KBM-7 (cell line): ENCODE measurements at regions not wholly inside any gene's neighbourhood (a gene's known extent, or its start where the extent isn't known, plus 50 kb on each side); places are given as distances from the start of the nearest gene placed in this dataset.
A peak's percentile ranks its signal among the peaks of the same experiment; 100 is the strongest.
"Not testable (repeated sequence)": the region's sequence is repeated elsewhere in the genome, so short reads cannot be mapped to it uniquely, and the experiment has no call there.

ENCODE experiments used
- DNase-seq: peaks from one replicate; pipeline ENCODE4 v3.0.0-alpha.2; 2015
- in situ Hi-C: fragments of 300-500 bp; cut with MboI; formaldehyde crosslinking; loops from 2 replicates; pipeline ENCODE4 v1.14.3; 2020; ENCODE audit warnings: low sequenced_read_pairs, low pct_unique_long_range_greater_than_20kb, mixed read lengths

- in situ Hi-C loops: no loop called here
- DNase-seq: no peak
Measured at GRCh38 chr12:102676812-102677211, 196.4 kb upstream of the IGF1 start.

DNA sequence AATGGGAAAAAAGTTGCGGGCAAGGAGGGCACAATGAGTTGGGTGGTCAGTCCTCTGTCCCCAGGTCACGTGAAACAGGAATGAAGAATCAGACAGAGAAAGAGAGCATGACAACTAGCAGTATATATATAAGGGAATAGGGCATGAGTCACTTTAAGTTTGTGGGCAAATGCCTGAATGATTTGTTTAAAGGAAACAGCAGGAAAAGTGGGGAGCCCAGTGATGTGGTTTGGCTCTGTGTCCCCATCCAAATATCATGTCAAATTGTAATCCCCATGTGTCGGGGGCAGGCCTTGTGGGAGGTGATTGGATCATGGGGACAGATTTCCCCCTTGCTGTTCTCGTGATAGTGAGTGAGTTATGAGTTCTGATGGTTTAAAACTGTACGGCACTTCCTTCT, 195.3 kb upstream of the IGF1 start:
- in situ Hi-C loops: no loop called here
- DNase-seq: no peak

DNA sequence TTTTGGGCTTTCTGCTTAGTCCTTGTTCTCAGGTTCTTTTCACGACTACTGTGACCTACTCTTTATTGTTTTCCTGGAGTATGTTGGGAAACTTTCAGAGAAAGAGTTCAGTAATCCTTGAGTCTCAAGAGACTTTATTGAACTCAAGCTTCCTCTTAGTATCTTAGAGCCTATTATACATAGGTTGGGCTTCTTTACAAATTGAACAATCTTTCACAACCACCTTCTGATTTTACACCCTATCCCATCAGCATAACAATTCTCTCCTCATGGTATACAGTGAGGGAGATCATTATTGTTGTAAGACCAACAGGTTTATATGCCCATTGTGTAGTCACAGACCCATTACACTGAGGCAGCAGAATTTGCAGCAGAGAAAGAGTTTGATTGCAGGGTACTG, 193.2 kb upstream of the IGF1 start:
- in situ Hi-C loops: no loop called here
- DNase-seq: no peak

- DNase-seq, in situ Hi-C loops: not testable (repeated sequence)
Measured at GRCh38 chr12:102672212-102672611, 191.8 kb upstream of the IGF1 start.

- no peak for DNase-seq
- in situ Hi-C loops: no loop called here
Measured at GRCh38 chr12:102669056-102669455, 188.7 kb upstream of the IGF1 start.

- in situ Hi-C loops, DNase-seq: not testable (repeated sequence)
Measured at GRCh38 chr12:102666176-102666575, 185.8 kb upstream of the IGF1 start.

GRCh38 chr12:102659200-102659911, 179.0 kb upstream of the IGF1 start:
- peak; percentile 8 for DNase-seq
- in situ Hi-C loops: no loop called here

DNA sequence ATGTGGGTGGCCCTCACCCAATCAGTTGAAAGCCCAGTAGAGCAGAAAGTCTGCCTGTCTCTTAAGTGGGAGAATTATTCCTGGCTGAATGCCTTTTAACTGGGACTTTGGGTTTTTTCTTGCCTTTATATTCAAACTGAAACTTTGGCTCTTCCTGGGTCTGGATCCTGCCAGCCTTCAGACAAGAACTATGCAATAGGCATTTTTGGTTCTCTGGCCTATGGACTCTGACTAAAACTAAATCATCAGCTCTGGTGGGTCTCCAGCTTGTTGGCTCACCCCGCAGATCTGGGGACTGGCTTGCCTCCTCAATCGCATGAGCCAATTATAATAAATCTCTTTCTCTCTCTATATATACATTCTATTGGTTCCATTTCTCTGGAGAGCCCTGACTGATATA, 173.0 kb upstream of the IGF1 start:
- no peak for DNase-seq

GRCh38 chr12:102652645-102653313, 172.4 kb upstream of the IGF1 start:
- in situ Hi-C loops: no loop called here

More for the DNA sequence above, 173.0 kb upstream of the IGF1 start:
- in situ Hi-C loops: no loop called here

GRCh38 chr12:102645968-102646367, 165.6 kb upstream of the IGF1 start:
- in situ Hi-C loops: no loop called here
- no peak for DNase-seq

More at GRCh38 chr12:102652645-102653313, 172.4 kb upstream of the IGF1 start:
- DNase-seq: no peak

DNA sequence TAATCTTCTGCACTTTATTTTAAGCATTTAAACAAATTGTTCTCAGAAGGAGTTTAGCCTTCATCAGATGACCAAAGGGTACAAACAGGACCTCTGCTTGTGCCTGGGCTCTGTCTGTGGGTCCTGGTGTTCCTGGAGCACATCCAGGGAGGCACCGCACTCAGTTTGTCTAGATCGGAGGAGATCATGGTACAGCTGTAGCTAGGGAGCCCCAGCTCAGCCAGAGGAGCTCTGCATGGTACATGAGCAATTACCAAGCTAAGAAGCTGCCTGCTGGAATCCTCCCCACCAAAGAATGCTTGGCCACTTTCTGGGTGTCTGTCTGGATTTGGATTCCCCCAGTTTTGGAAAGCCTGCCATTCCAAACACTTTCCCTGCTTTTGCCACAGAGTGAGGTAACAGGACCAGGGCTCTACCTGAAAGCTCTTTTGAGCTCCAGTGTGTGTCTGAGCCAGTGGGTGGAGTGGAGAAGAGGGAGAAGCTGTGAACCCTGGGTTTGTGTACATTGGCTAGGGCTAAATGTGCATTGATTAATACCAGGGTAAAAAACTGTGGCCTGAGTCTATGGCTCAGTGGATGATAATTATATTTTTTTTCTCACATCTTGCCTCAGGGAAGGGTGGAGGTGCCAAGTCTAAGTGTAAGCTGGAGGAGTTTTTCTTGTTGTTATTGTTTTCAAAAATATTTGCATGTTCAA, 163.7 kb upstream of the IGF1 start:
- in situ Hi-C loops: no loop called here
- DNase-seq: no peak

DNA sequence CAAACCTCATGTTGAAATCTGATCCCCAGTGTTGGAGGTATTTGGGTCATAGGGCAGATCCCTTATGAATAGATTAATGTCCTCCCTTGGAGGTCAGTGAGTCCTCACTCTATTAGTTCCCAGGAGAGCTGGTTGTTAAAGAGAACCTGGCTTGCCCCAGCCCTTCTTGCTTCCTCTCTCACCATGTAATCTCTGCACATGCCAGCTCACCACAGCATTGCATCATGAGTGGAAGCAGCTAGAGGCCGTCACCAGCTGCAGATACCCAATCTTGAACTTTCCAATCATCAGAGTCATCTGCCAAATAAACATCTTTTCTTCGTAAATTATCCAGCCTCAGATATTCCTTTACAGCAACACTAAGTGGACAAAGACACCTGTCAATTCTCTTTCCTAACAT, 161.8 kb upstream of the IGF1 start:
- DNase-seq: no peak
- in situ Hi-C loops: no loop called here

DNA sequence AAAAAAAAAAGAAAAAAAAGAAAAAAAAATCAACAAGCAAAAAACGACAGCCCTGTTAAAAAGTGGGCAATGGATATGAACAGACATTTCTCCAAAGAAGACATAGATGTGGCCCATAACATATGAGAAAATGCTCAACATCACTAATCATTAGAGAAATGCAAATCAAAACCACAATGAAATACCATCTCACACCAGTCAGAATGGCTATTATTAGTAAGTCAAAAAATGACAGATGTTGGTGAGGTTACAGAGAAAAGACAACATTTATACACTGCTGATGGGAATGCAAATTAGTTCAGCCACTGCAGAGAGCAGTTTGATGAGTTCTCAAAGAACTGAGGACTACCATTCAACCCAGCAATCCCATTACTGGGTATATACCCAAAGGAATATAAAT, 160.3 kb upstream of the IGF1 start:
- DNase-seq, in situ Hi-C loops: not testable (repeated sequence)

GRCh38 chr12:102638777-102639176, 158.4 kb upstream of the IGF1 start:
- in situ Hi-C loops: no loop called here
- DNase-seq: no peak

- no peak for DNase-seq
Measured at GRCh38 chr12:102633981-102634605, 153.7 kb upstream of the IGF1 start.

DNA sequence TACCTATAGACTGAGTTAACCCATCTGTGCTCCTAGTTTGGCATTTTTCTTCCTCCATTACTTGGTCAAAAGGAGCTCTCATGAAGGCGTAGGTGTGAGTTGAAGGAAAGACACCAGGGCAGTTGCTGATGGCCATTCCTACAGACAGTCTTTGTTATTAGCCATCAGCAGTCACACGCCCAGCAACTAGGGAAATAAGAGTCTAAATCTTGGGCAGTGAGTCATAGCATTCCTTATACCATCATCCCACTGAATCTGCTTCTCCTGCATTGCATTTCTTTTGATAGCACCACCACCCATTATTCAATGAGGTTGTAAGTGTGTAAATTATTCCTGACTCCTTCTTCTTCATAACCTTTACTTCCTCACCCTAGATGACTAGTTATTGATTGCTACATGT, 150.9 kb upstream of the IGF1 start:
- DNase-seq: no peak
- in situ Hi-C loops: no loop called here

More at GRCh38 chr12:102633981-102634605, 153.7 kb upstream of the IGF1 start:
- in situ Hi-C loops: no loop called here

DNA sequence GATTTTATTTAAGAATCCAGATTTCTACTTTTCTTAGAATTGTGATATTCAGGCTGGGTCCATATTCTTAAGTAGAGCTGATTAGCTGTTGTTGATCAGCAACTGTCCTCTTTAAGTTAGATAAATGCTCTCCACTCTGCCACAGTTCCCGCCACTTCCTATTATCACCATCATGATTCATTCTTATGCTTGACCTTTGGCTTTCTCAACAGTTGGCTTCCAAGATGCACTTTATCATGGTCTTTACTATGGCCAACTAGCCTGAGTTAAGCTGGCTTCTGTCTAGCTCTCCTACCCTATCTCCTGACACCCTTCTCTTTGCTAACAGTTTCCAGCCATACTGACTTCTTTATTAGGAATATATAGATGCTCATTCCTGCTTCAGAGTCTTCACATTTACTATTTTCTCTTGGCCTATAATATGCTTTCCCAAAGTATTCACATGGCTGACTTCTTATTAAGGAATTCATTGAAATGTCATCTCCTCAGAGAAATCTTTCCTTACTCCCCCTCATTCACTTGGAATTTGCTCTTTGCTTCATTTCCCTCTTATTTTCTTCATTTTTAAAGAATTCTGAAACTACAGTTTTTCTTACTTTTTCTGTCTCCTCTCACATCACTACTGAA, 149.0 kb upstream of the IGF1 start:
- in situ Hi-C loops: no loop called here
- DNase-seq: no peak

DNA sequence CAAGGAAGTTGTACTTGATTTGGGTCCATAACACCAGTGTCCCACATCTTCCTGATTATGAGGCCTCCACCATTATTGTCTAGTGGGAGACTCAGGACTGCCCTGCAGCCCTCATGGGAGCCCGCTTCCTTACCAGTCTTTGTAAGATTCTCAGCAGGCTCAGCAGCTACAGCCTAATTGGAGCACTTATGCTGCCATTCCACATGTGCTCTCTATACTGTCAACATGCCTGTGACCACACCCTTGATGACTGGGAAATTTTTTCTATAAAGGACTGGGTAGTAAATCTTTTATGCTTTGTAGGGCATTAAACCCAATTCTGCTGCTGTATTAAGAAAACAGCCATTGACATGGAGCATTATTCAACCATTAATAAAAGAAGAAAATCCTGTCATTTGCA, 145.5 kb upstream of the IGF1 start:
- in situ Hi-C loops: no loop called here
- DNase-seq: no peak

- no peak for DNase-seq
- in situ Hi-C loops: no loop called here
Measured at GRCh38 chr12:102622618-102623017, 142.3 kb upstream of the IGF1 start.
